ENCODE measurements at regions not wholly inside any gene's neighbourhood (a gene's known extent, or its start where the extent isn't known, plus 50 kb on each side); places are given as distances from the start of the nearest gene placed in this dataset.

- POLR2A ChIA-PET: no interaction called here
- CTCF ChIA-PET: no interaction called here
- ATAC-seq (no peak), DNase-seq (ENCODE audit: low read depth, low spot score) (no peak)
- H3K79me2 ChIP-seq (ENCODE audit: insufficient read depth, low read length): no peaks in the 10 kb centered on the region
- no TSS peak for BruUV-seq (replicated peaks)
- no peaks in the 10 kb centered on the region for H3K9me3 ChIP-seq (ENCODE audit: control insufficient read depth in 1 of 2, insufficient read depth in 1 of 2, low read depth in 1 of 2, low read length in 2 of 2)
- H3K9ac ChIP-seq (ENCODE audit: low read length): no peak overlapping the region
- no peaks in the 10 kb centered on the region for H3K9me2 ChIP-seq (ENCODE audit: insufficient read depth)
- intact Hi-C loops (cut with micrococcal nuclease): no loop called here
- no peak overlapping the region for H2AFZ ChIP-seq (ENCODE audit: low read depth, low read length, poor library complexity, severe bottlenecking)
- no peaks in the 10 kb centered on the region for H3K4me1 ChIP-seq (ENCODE audit: control insufficient read depth in 1 of 2, insufficient read depth in 2 of 2, low read length in 2 of 2)
- H3K27me3 ChIP-seq (ENCODE audit: insufficient read depth, low read length): peaks cover 59% of the 10 kb centered on the region
- H4K20me1 ChIP-seq (ENCODE audit: insufficient read depth): no peaks in the 10 kb centered on the region
- H3K4me3 ChIP-seq (replicated peaks in 1 of 2; ENCODE audit: low read depth in 1 of 2, low read length in 2 of 2): no peak overlapping the region
- H3K4me2 ChIP-seq (ENCODE audit: low read length): no peak overlapping the region
- H3K36me3 ChIP-seq (ENCODE audit: control insufficient read depth in 1 of 2, insufficient read depth in 2 of 2, low read length in 2 of 2): no peaks in the 10 kb centered on the region
- RAD21 ChIA-PET (ENCODE audit: low non-redundant PET in 1 of 2, low total read pairs in 2 of 2, uncharacterized antibody in 2 of 2, unreplicated experiment in 2 of 2): no interaction called here
- TF ChIP-seq CBX3 (IDR thresholded peaks at IDR 0.05; ENCODE audit: low read depth): no peak
- TF ChIP-seq JUND (IDR thresholded peaks at IDR 0.05): no peak
- TF ChIP-seq TCF7L2 (IDR thresholded peaks at IDR 0.05; ENCODE audit: borderline replicate concordance, extremely low read depth, insufficient read depth, insufficient read length): no peak
- no peak for TF ChIP-seq ZNF274 (IDR thresholded peaks at IDR 0.05; ENCODE audit: low read depth, low read length)
- no peak for TF ChIP-seq REST (IDR thresholded peaks at IDR 0.05; ENCODE audit: low read depth)
- no peak for TF ChIP-seq YY1 (IDR thresholded peaks at IDR 0.05; ENCODE audit: extremely low read depth, insufficient replicate concordance, low read depth, low read length)
- TF ChIP-seq POLR2AphosphoS5 (IDR thresholded peaks at IDR 0.05; ENCODE audit: low read depth, low read length): no peak
- no peak for TF ChIP-seq ELF1 (IDR thresholded peaks at IDR 0.05; ENCODE audit: borderline replicate concordance, low read depth)
- no peak for TF ChIP-seq EZH2 (IDR thresholded peaks at IDR 0.05)
- TF ChIP-seq ZBTB33 (IDR thresholded peaks at IDR 0.05; ENCODE audit: extremely low read depth, insufficient replicate concordance, low read length): no peak
- no peak for TF ChIP-seq EGR1 (IDR thresholded peaks at IDR 0.05; ENCODE audit: low read depth)
- TF ChIP-seq ATF3 (IDR thresholded peaks at IDR 0.05): no peak
- no peak overlapping the region for H3K27ac ChIP-seq (ENCODE audit: low read depth, low read length)
These were observed 140.4 kb upstream of the ETV3 start for GRCh38 chr1:157278383-157279137.
